ENCODE measurements at regions not wholly inside any gene's neighbourhood (a gene's known extent, or its start where the extent isn't known, plus 50 kb on each side); places are given as distances from the start of the nearest gene placed in this dataset.

GRCh38 chr4:158007566-158007965 lies 165.3 kb downstream of the GASK1B start:
- DNase-seq = no peak

- DNase-seq = no peak
Measured at GRCh38 chr4:158006990-158007389, 165.8 kb downstream of the GASK1B start.

GRCh38 chr4:158005021-158005420 lies 167.8 kb downstream of the GASK1B start:
- no peak for DNase-seq

- DNase-seq = no peak
Measured at GRCh38 chr4:158004101-158004500, 168.7 kb downstream of the GASK1B start.

- peak in 1 of 2 experiments; percentile 31 for DNase-seq
Measured at GRCh38 chr4:158003212-158003611, 169.6 kb downstream of the GASK1B start.

- peak in 1 of 2 experiments; percentile 15 for DNase-seq
Measured at GRCh38 chr4:158002173-158002572, 170.7 kb downstream of the GASK1B start.

GRCh38 chr4:158001756-158002155 lies 171.1 kb downstream of the GASK1B start:
- DNase-seq = no peak

- no peak for DNase-seq
Measured at GRCh38 chr4:157999723-158000122, 173.1 kb downstream of the GASK1B start.

- DNase-seq = no peak
Measured at GRCh38 chr4:157997296-157997695, 175.5 kb downstream of the GASK1B start.

- no peak for DNase-seq
Measured at GRCh38 chr4:157996061-157997028, 176.5 kb downstream of the GASK1B start.

GRCh38 chr4:157994863-157995262 lies 178.0 kb downstream of the GASK1B start:
- DNase-seq = no peak

GRCh38 chr4:157992948-157993839 lies 179.6 kb downstream of the GASK1B start:
- DNase-seq = no peak

GRCh38 chr4:157992038-157992705 lies 180.7 kb downstream of the GASK1B start:
- peak; percentile 74 to 91 for DNase-seq

GRCh38 chr4:157988641-157989040 lies 184.2 kb downstream of the GASK1B start:
- no peak for DNase-seq

GRCh38 chr4:157984285-157984911 lies 188.4 kb downstream of the GASK1B start:
- no peak for DNase-seq

- DNase-seq = no peak
Measured at GRCh38 chr4:157983300-157983699, 189.5 kb downstream of the GASK1B start.

GRCh38 chr4:157980158-157980557 lies 192.7 kb downstream of the GASK1B start:
- no peak for DNase-seq

GRCh38 chr4:157978680-157979361 lies 194.0 kb downstream of the GASK1B start:
- peak; percentile 72 to 84 for DNase-seq

GRCh38 chr4:157977086-157977485 lies 195.7 kb downstream of the GASK1B start:
- DNase-seq = no peak

GRCh38 chr4:157973297-157973696 lies 199.5 kb downstream of the GASK1B start:
- DNase-seq = no peak

GRCh38 chr4:157964463-157964862 lies 208.4 kb downstream of the GASK1B start:
- DNase-seq = no peak

Measured in Kasumi-1 (cell line).